Heart left ventricle (tissue), 13 donors: ENCODE measurements at regions not wholly inside any gene's neighbourhood (a gene's known extent, or its start where the extent isn't known, plus 50 kb on each side); places are given as distances from the start of the nearest gene placed in this dataset.

ENCODE experiments used
- CTCF ChIP-seq, 12 donors: fragments of 200-600 bp; sonication (generic) in 4 of 12; IDR thresholded peaks; one replicate each; pipeline versions ENCODE4 v1.5.0 to v1.8.0; 2018 to 2022; ENCODE audit warnings: antibody characterized with exemption in 12 of 12, mild to moderate bottlenecking in 5 of 12
- POLR2A ChIP-seq, 2 donors: fragments of 450-650 bp; IDR thresholded peaks; one replicate each; pipeline ENCODE4 v1.6.1; 2017; ENCODE audit warnings: antibody characterized with exemption in 2 of 2, mild to moderate bottlenecking in 2 of 2, moderate library complexity in 2 of 2
- donor health status: ischemic (EF 13 %, LVEDD 7.1; RV severe dilation, severe dysfunction).
- donor health status: DM: no; HTN: yes; CAD: no.
- donor health status: DM: no; HTN: no; CAD: no.
- donor health status: ischemic (EF 25% LVEDD 6.9; RV normal size, moderate dysfunction).
- donor health status: ischemic (EF 25% LVEDD 5.7; RV mildly dilated, moderate dysfunction).
- donor health status: ischemic (EF 35%, LVEDD 5.7; RV mildly dilated, moderate dysfunction).
- donor health status: nonischemic (EF 11% LVEDD 7.7; RV severe dilation, severe dysfunction).
- donor health status: DM: yes; HTN: yes; CAD: no.
- donor health status: PGD.
- donor health status: ischemic (EF 29% LVEDD 5.4; RV normal size, mild dysfunction).
- donor health status: nonischemic (EF 23%, LVEDD 6.1; RV moderate dilation, normal function).

- TF ChIP-seq CTCF (IDR thresholded peaks at IDR 0.05) = no peak
- TF ChIP-seq POLR2A (IDR thresholded peaks at IDR 0.05) = no peak
Measured at GRCh38 chr9:108033976-108034964, 544.7 kb upstream of the KLF4 start.
